HepG2 (cell line): ENCODE measurements at regions not wholly inside any gene's neighbourhood (a gene's known extent, or its start where the extent isn't known, plus 50 kb on each side); places are given as distances from the start of the nearest gene placed in this dataset.

Experiments used
- BHLHE40 ChIP-seq: IDR thresholded peaks from 2 replicates; pipeline ENCODE4 v1.6.1; 2011; ENCODE audit warnings: low read length, improper control_type of control experiment
- GLMP ChIP-seq: sonication (generic); formaldehyde crosslinking; IDR thresholded peaks from 2 replicates; pipeline ENCODE4 v1.9.0; 2021; ENCODE audit warnings: missing genetic modification reagents, mild to moderate bottlenecking, borderline replicate concordance
- HNF1B ChIP-seq: sonication (generic); formaldehyde crosslinking; IDR thresholded peaks from 2 replicates; pipeline ENCODE4 v1.5.1; 2020; ENCODE audit warnings: mild to moderate bottlenecking, moderate library complexity, missing genetic modification reagents
- MLLT10 ChIP-seq: sonication (generic); formaldehyde crosslinking; IDR thresholded peaks from 2 replicates; pipeline ENCODE4 v1.4.0; 2020; ENCODE audit warnings: missing genetic modification reagents
- NBN ChIP-seq: fragments of 450-650 bp; conservative IDR thresholded peaks from 2 replicates; pipeline ENCODE4 v1.6.1; 2017
- PRMT3 ChIP-seq: sonication (generic); formaldehyde crosslinking; IDR thresholded peaks from 2 replicates; pipeline ENCODE4 v1.8.1; 2022; ENCODE audit warnings: low read depth, mild to moderate bottlenecking, moderate library complexity, missing genetic modification reagents, borderline replicate concordance
- USF2 ChIP-seq, 2 experiments: sonication (generic) in 1 of 2; formaldehyde crosslinking in 1 of 2; IDR thresholded peaks; 2 replicates each; pipeline versions ENCODE4 v1.5.1 to v1.6.1; 2011 to 2020; ENCODE audit warnings: borderline replicate concordance in 1 of 2, low read depth in 1 of 2, low read length in 1 of 2, mild to moderate bottlenecking in 1 of 2, missing genetic modification reagents in 1 of 2, moderate library complexity in 1 of 2
- ZBTB1 ChIP-seq: sonication (generic); formaldehyde crosslinking; IDR thresholded peaks from 2 replicates; pipeline ENCODE4 v1.4.0; 2020; ENCODE audit warnings: missing genetic modification reagents, borderline replicate concordance
- TF ChIP-seq, protein P1 (sequence below): IDR thresholded peaks from 2 replicates; pipeline ENCODE4 v1.6.1; 2012; ENCODE audit warnings: inconsistent platforms

- TF ChIP-seq USF2 (IDR thresholded peaks at IDR 0.05; ENCODE audit: low read depth, low read length) (no peak), USF2 (CRISPR knock-in tag; IDR thresholded peaks at IDR 0.05; ENCODE audit: borderline replicate concordance) (no peak), GLMP (CRISPR knock-in tag) (no peak), BHLHE40 (no peak), NBN (no peak), HNF1B (no peak), ZBTB1 (CRISPR knock-in tag) (no peak), MLLT10 (no peak), PRMT3 (CRISPR knock-in tag) (no peak)
- TF ChIP-seq, protein P1, sequence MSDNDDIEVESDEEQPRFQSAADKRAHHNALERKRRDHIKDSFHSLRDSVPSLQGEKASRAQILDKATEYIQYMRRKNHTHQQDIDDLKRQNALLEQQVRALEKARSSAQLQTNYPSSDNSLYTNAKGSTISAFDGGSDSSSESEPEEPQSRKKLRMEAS: no peak
Measured at GRCh38 chr2:145595296-145595695, 1075.4 kb upstream of the ZEB2 start.
